NCI-H1092 (cell line): ENCODE measurements at regions not wholly inside any gene's neighbourhood (a gene's known extent, or its start where the extent isn't known, plus 50 kb on each side); places are given as distances from the start of the nearest gene placed in this dataset.
"Not testable (repeated sequence)": the region's sequence is repeated elsewhere in the genome, so short reads cannot be mapped to it uniquely, and the experiment has no call there.

Source experiments
- DNase-seq: peaks from one replicate; lab custom pipeline; 2025; lab: John Stamatoyannopoulos, UW

DNA sequence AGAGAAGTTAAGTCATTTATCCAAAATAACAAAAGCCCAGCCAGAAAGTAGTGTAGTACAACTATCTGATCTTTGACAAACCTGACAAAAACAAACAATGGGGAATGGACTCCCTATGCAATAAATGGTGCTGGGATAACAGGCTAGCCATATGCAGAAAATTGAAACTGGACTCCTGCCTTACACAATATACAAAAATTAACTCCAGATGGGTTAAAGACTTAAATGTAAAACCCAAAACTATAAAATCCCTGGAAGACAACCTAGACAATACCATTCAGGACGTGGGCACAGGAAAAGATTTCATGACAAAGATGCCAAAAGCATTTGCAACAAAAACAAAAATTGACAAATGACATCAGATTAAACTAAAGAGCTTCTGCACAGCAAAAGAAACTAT lies 561.4 kb upstream of the CHAC2 start:
- not testable (repeated sequence) for DNase-seq

DNA sequence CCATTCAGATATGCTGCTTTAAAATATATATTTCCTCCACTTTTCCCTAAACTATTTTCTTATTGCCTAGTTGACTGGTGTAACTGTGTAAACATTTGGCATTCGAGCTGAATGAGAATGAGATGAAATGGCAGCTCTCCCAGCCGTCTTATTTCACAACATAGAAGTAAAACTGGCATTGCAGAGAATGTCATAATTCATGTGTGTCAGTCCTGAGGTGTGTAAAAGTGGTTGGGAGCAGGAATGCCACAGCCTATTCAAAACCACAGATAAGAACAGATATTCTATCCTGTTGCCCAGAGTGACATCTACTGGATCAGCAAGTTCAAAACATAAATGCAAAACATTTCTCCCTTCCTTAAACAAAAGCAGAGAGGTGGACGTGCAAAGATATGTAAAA lies 565.5 kb upstream of the CHAC2 start:
- no peak for DNase-seq

DNA sequence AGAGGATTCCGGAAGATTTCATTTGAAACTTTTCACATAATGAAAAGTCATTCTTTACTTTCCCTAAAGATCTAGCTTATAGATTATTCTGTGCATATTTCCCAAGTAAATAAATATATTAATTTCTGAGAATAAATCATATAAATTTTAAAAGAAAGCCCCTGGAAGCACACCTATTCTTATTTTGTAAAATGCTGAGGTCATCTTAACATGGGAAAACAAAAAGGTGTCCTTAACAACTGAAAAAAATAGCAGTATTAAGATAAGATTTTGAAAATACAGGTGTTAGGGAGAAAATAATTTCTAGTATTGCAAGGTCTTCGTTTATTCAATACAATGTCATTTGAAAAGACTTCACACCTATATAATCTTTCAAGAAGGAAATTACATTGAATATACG lies 567.5 kb upstream of the CHAC2 start:
- no peak for DNase-seq

DNA sequence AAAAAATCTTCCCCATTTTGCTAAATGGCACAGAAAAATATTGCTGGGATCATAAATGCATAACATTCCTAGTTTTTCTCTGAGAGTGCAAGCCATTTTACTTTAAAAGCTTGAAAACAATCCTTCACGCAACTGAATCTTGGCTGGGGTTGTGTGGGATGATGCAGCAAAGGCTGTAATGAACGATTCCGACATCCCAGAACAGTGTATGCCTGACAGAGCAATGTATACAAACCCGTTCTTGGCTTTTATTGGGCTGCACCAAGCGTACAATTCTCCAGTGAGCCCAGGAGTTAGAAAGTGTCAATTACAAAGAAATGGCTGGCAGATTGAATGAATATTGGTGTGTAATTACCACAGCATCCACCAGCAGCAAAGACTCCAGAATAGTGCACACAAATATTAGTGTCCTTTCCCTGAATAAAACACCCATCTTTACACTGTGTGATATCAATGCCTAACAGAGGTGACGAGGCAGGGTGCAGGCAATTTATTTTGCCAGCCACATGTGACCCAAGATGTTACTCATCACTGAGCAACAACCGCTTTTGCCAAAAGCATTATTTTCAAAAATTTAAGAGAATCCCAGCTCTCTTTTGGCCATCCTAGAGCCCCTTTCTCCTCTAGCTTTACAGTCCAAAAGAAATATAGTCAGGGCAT lies 578.6 kb upstream of the CHAC2 start:
- no peak for DNase-seq

DNA sequence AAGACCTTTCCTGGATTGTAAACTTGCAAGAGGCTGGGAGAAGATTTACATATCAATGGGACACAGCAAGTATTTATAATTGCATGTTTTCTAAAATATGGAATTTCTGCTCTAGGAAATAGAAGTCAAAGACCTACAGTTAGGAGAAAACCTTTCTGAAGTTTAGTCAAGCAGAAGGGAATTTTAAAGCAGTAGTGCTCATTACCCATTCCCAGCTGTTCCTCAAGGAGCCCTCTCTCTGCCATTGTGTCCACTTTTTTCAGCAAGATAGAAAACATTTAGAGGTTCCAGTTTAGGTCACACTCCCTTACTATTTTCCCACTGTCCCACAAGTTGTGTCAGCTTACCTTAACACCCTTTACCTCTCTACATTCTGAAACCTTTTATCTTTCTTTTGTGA lies 584.0 kb upstream of the CHAC2 start:
- DNase-seq = no peak

DNA sequence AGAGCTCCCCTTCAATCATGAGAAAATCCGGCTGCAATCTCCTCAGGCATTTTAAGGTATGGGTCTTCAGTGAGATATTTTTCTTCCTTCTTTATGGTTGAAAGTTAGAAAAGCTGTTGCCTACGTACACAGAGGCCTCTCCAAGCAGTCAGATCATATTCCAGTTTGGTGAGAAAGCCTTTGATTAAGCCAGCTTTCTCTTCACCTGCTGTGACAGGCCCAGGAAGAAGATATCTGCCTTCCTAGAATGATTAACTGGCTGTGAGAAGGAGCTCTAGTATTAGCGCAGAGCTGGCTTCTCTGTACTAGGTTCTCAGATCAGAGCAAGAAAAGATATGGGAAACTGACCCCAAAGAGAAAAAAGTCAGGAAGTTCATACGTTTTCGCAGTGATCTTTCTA lies 585.0 kb upstream of the CHAC2 start:
- DNase-seq = no peak

DNA sequence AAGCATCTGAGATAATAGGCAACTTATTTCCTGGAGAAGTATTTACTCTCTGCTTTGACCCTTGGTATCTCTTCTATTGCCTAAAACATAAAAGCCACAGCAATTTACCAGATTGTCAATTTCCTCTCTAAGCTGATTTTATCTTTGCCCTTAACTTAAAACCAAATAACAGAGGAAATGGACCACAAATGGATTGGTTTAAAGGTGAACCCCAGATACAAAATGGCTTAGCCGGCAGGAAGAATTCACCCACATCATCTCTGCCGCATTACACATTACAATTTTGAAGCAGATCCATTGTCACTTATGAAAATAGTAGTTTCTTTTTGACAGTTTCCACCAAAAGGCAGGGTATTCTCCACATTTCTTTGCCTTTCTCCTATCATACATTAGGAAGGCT lies 585.8 kb upstream of the CHAC2 start:
- no peak for DNase-seq

DNA sequence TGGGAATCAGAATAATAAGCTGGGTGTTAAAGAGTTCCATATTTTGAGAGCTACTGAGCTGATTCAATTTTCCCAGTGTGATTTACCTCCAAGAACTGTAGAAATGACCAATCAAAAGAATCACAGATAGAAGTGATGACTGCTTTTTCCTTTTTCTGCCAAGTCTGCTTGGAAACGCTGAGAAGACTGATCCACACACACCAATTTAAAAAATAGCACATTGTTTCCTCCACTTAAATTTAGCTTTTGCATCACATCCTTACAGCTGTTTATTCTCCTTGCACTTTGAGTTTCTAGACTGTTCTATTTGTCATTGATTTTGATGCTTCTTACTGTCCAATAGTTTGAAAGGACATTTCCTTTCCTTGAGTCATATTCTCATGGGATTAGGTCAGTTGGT lies 590.3 kb upstream of the CHAC2 start:
- DNase-seq = no peak

DNA sequence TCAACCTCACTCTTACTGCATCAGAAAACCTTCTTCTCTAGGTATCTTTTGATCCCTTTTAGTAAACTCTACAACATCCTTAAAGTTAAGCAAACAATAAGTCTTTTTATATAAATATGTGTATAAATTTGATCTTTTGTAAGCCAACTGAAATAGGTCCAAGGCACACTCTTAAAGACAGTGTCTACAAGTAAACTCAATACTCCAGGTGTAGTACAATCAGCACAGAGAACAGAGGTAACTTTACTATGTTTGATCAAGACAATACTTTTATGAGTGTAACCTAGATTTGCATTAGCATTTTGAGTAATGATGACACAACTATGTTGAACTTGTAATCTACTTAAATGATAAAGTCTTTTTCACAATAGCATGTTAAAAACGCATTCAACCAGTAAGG lies 593.1 kb upstream of the CHAC2 start:
- no peak for DNase-seq

DNA sequence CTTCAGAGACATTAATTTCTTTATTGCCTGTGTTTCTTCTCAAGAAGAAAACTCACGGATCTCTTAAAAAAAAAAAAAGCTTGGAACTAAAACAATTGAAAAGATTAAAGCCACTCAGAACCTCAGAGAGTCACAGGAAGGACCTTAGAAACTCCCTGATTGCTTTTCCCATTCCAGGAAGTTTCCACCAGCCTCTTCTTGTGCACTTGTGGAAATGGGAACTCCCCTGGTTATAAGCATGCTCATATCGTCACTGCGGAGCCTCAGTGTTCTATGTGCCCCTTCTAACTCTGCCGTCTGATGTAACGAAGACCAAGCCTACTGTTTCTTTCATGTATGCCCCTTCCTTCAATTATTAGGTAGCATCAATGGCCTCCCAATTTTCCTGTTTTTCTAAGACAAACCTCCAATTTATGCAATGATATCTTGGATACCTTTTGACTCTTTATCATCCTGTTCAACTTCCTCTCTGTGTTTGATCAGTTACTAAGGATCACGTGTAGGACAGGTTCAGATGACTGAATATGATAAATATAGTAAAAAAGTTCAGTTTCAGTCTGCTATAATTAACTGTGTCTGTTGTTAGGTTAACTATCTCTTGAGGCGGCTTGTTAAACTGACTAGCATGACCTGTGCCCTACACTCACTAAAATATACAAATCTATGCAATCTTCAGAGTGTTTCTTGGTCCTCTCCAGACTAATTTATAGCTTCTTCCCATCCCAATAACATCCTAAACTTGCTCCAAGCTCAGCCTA lies 593.7 kb upstream of the CHAC2 start:
- DNase-seq = no peak

DNA sequence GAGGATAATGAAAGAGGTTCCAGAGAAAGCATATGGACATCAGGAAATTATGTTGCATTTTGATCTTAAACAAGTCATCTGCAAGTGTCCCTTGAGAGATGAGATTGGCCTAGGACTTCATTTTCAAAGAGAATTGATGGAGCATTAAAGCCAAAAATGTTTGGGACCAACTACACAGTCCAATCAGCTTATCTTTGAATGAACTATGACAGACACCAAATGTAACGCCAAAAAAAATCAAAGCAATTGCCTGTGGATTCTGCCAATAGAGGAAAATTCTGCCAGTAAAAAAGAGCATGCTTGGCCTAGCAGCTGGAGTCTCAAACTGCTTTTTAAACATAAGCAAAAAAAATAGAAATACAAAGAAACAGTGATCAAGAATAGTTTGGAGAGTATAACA lies 594.5 kb upstream of the CHAC2 start:
- DNase-seq = no peak

DNA sequence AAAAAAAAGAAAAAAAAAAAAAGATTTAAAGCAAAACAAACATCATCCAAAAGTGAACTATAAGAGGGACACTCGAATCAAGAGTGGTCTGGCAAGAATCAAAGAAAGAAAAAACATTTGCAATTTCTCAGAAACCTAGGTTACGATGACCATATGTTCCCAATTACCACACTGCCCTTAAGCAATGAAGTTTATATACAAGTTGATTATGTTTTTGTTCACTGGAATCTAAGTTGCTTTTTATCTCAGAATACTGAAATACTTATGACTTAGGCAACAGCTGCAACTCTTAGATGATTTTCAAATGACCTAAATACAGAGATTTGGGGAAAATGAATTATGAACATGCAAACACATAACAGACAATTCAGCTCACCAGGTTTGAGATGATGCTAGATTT lies 597.1 kb upstream of the CHAC2 start:
- no peak for DNase-seq

DNA sequence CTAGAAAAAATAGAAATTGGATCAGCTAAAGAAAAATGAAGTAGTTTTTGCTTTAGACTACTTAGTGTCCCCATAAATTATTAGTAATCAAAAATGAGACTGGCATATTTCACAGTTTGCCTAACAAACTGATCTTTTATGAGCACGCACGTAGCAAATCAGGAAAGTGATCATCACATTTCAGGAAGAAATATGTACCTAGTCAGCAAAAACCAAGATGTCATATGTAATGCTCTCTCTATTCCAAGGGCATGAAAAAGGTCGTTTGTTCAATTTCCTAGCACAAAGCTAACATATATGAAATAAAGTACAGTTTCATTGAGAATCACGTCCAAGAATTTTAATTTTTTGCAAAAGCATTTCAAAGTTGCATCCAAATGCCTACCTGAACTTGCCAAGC lies 600.4 kb upstream of the CHAC2 start:
- DNase-seq = no peak

DNA sequence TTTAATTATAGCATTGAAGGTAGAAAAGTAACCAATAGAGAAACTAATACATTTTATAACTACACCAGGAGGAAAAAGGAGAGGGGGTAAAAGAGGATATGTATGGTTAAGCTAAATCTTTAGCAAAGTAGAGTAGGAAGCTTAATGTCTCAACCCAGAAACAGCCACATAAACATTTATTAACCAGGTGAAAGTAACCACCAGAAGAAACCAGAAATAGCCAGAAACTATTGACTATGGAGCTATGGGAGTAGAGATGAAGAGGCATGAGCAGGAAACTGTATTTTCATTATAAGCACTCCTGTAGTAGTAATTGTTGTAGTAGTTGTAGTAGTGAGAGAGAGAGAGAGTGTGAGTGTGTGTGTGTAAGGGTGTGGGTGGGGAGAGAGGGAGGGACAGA lies 617.5 kb upstream of the CHAC2 start:
- no peak for DNase-seq

DNA sequence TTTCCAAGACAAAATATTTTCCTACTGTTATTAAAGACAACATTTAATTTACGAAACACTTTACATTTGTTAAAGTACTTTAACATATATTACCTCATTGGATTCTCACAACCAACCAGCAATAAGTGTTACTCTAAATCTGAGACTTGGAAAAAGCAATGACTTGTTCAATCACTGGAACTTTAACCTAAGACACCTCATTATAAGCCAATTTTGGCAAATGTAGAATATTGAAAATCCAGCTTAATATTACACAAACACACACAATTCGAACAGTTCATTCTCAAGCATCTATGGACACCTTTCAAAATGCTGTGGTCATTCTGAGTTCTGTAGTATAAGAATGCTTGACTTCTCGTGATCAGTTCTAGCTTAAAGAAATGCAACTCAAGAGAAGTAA lies 619.4 kb upstream of the CHAC2 start:
- no peak for DNase-seq

DNA sequence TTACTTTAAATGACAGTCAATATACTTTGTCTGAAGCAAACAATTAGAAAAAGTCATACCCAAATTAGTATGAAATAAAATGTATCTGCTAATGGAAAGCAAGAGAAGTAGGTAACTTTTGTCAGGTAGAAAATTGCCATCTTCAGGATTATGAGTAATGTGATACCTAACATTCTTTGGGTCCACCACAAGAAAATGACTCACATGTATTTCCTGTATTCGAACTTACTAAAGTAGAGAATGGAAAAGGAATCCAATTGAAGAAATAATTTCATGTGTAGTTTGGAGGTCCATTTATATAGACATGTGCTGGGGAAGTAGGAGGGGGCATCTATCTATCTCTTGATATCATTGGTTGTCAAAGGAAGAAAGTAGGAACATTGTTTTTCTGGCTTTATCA lies 636.2 kb upstream of the CHAC2 start:
- no peak for DNase-seq

DNA sequence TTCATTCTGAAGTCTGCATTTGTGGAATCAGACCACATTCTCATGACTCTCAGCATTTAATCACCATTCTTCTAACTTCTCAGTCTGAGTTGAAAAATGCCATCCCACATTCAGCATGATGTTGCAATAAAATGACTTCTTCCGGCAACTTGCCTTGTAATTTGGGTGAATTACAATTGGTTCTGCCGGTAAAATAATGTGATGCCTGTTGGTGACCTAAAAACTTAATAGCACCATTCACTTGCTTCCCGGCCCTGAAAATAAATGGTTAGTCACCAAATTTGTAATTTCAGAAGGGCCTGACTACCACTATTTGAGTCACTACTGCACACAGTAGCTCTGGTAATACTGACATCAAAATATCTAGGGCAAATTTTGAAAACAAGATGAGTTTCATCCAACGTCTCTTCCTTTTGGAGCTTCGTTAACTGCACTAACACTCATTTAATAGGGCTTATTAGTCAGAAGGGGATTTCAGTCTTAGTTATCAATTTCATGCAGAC lies 637.1 kb upstream of the CHAC2 start:
- no peak for DNase-seq

DNA sequence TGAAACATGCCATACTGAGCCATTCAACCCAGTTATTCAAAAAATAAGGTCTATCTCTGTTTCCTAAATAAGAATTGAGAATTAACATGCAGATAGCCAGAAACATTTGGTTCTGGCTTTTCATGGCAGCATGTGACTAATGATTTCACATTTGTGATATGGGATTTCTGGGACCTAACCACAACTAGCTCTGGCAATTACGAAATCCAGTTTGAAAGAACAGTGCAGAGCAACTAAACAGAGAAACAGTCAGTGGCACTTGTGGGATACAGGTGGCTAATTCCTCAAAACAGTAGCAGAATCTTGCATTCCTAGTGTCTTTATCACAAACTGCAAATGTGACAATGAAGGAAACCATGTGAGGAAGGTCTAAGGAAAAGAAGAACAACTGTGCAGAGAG lies 637.8 kb upstream of the CHAC2 start:
- no peak for DNase-seq

DNA sequence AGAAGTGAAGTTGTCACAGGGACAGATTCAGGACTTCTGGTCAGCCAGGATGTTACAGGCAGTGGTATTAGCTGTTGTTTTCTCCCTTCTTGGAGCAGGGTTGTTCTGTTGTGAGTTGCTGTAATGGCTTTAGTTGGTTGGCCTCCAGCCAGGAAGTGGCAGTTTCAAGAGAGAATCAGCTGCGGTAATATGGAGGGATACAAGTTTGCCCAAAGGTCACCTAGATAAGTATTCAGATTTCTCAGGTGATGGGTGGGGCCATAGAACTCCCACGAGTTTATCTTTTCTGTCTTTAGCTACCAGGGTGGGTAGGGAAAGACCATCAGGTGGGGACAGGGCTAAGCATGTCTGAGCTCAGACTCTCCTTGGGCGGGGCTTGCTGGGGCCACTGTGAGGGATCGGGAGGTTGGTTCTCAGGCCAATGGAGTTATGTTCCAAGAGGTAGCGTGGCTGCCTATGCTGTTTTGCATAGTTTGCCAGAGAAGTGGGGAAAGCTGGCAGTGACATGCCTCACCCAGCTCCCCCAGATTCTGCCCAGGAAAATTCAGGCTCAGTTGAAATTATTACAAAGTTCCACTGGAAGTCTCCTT lies 640.4 kb upstream of the CHAC2 start:
- no peak for DNase-seq

DNA sequence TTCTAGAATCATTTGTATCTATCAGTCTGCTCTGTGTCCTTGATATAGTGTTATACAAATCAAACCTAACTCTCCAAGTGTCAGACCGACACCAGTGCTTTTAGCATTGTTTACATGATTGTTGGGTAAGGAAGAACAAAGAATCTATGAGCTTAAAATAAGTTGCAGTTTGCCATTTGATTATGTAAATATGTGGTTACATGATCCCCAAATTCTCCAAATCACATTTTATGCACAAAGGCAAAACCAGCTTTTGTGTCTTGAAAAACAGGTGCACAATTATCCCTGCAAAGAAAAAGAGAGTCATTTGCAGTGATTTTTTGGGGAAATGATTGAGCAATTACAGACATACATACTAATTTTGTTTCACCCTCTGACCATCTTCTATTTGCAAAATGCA lies 652.6 kb upstream of the CHAC2 start:
- DNase-seq = no peak

DNA sequence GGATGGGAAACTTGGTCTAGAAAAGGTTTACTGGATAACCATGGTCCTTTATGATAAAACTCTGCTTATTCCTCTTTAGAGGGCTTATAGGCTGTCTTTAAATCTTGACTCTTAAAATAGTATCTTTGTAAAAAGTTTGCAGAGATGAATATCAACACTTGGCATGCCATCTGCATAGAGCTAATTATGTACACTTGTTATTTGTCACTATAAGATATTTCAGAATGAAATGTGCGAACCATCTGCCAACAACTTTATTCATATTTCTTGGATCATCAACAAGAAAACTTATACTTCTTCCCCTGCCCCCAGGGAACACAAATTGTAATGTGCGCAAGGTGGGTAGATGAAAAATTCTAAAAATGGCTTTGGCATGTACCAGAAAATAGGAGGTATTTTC lies 653.0 kb upstream of the CHAC2 start:
- no peak for DNase-seq

DNA sequence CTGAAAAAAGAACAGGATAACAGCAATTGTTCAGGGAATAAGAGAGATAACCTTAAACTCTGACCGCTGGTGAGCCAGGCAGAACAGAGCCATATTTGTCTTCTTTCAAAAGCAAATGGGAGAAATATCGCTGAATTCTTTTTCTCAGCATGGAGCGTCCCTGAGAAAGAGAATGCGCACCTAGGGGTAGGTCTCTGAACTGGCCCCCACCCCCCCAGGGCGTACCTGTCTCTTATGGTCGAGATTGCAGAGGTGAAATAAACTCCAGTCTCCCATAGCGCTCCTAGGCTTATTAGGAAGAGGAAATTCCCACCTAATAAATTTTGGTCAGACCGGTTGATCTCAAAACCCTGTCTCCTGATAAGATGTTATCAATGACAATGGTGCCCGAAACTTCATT lies 655.2 kb upstream of the CHAC2 start:
- DNase-seq = not testable (repeated sequence)

DNA sequence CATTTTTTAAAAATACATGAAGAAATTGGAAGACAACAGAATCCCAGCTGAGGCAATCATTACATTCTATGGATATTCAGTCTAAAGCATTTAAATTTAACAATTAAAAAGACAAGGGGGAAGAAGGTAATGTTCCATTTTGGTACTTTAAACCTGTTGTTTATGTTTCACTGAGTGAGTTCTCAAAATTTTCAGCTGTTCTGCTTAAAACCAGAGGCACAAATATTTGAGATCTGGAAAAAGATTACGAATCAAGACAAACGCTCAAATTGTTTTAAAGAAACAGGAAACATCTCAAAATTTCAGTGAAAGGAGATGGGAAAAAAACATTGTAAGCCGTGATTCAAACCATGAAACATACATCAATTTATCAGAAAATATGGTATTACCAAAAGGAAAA lies 656.2 kb upstream of the CHAC2 start:
- no peak for DNase-seq

DNA sequence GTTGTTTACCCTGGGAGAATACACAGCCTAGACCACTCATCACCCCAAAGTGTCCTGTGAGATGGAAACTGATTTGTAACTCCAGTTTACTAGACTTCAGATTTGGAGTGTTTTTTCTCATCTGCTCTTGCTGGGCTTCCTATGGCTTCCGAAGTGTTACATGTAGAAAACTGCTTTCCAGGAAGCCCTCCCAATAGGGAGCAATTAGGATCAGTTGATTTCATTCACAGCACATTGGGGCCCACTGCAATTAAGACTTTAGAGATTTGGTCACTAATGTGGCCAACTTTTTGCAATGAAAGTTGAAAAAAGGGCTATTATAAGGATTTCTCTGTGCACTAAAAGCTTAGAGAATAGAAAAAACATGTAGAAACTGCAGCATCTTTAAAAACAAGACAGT lies 656.6 kb upstream of the CHAC2 start:
- no peak for DNase-seq
